H9 (cell line): ENCODE measurements at regions not wholly inside any gene's neighbourhood (a gene's known extent, or its start where the extent isn't known, plus 50 kb on each side); places are given as distances from the start of the nearest gene placed in this dataset.

Experiments used
- DNase-seq: peaks from one replicate; pipeline ENCODE4 v3.0.0-alpha.2; 2017
- H2AFZ ChIP-seq: one replicate; pipeline ENCODE4 v1.6.1; 2013; ENCODE audit warnings: mild to moderate bottlenecking, low read length, control low read depth, moderate library complexity
- H2AK5ac ChIP-seq: 2 replicates; pipeline ENCODE4 v1.6.1; 2013; ENCODE audit warnings: low read length, control low read depth, mixed read lengths; ENCODE audit not compliant: insufficient read length
- H2BK120ac ChIP-seq: one replicate; pipeline ENCODE4 v1.6.1; 2013; ENCODE audit warnings: low read depth, mild to moderate bottlenecking, low read length, control low read depth, inconsistent platforms; ENCODE audit not compliant: poor library complexity, severe bottlenecking
- H2BK12ac ChIP-seq: 2 replicates; pipeline ENCODE4 v1.6.1; 2013; ENCODE audit warnings: low read length, control low read depth, mixed read lengths, low read depth; ENCODE audit not compliant: insufficient read length
- H2BK15ac ChIP-seq: 2 replicates; pipeline ENCODE4 v1.6.1; 2013; ENCODE audit warnings: low read depth, low read length, control low read depth
- H2BK20ac ChIP-seq: one replicate; pipeline ENCODE4 v1.6.1; 2013; ENCODE audit warnings: low read depth, mild to moderate bottlenecking, low read length, control low read depth, inconsistent platforms; ENCODE audit not compliant: poor library complexity, severe bottlenecking
- H2BK5ac ChIP-seq: 2 replicates; pipeline ENCODE4 v1.6.1; 2013; ENCODE audit warnings: low read length, control low read depth, mixed read lengths; ENCODE audit not compliant: insufficient read length
- H3K14ac ChIP-seq: 2 replicates; pipeline ENCODE4 v1.6.1; 2013; ENCODE audit warnings: low read length, control low read depth; ENCODE audit not compliant: insufficient read depth
- H3K18ac ChIP-seq: 2 replicates; pipeline ENCODE4 v1.6.1; 2013; ENCODE audit warnings: low read depth, mild to moderate bottlenecking, mixed read lengths, low read length, control low read depth; ENCODE audit not compliant: insufficient read length
- H3K23ac ChIP-seq: 2 replicates; pipeline ENCODE4 v1.6.1; 2013; ENCODE audit warnings: low read length, control low read depth, mixed read lengths, low read depth; ENCODE audit not compliant: insufficient read length
- H3K23me2 ChIP-seq: 2 replicates; pipeline ENCODE4 v1.6.1; 2013; ENCODE audit warnings: low read depth, mild to moderate bottlenecking, mixed read lengths, low read length, control low read depth; ENCODE audit not compliant: insufficient read length, poor library complexity, severe bottlenecking
- H3K27ac ChIP-seq: 2 replicates; pipeline ENCODE4 v1.5.1; 2013; ENCODE audit warnings: low read length, control low read depth, mixed read lengths, low read depth; ENCODE audit not compliant: insufficient read length
- H3K27me3 ChIP-seq: 2 replicates; pipeline ENCODE4 v1.6.1; 2013; ENCODE audit warnings: low read length, control low read depth, inconsistent platforms; ENCODE audit not compliant: insufficient read depth
- H3K4ac ChIP-seq: 2 replicates; pipeline ENCODE4 v1.6.1; 2013; ENCODE audit warnings: low read depth, mild to moderate bottlenecking, control low read depth, inconsistent platforms, low read length, moderate library complexity
- H3K4me1 ChIP-seq: 2 replicates; pipeline ENCODE4 v1.6.1; 2013; ENCODE audit warnings: low read length, control low read depth, inconsistent platforms; ENCODE audit not compliant: insufficient read depth
- H3K4me2 ChIP-seq: 2 replicates; pipeline ENCODE4 v1.6.1; 2013; ENCODE audit warnings: low read length, control low read depth, mixed read lengths; ENCODE audit not compliant: insufficient read length, insufficient read depth
- H3K56ac ChIP-seq: 2 replicates; pipeline ENCODE4 v1.6.1; 2013; ENCODE audit warnings: low read depth, mild to moderate bottlenecking, mixed read lengths, low read length, control low read depth; ENCODE audit not compliant: insufficient read length
- H3K79me1 ChIP-seq: 2 replicates; pipeline ENCODE4 v1.6.1; 2013; ENCODE audit warnings: low read depth, mild to moderate bottlenecking, moderate library complexity, low read length, control low read depth, inconsistent platforms; ENCODE audit not compliant: insufficient read depth, poor library complexity, severe bottlenecking
- H3K79me2 ChIP-seq: 2 replicates; pipeline ENCODE4 v1.6.1; 2013; ENCODE audit warnings: low read length, control low read depth, inconsistent platforms; ENCODE audit not compliant: insufficient read depth
- H3K9ac ChIP-seq: 2 replicates; pipeline ENCODE4 v1.6.1; 2013; ENCODE audit warnings: low read length, control low read depth, mixed read lengths; ENCODE audit not compliant: insufficient read length; ENCODE audit errors: extremely low read depth
- H3K9me3 ChIP-seq: one replicate; pipeline ENCODE4 v1.6.1; 2013; ENCODE audit warnings: low read depth, low read length, inconsistent platforms; ENCODE audit not compliant: control insufficient read depth
- H3T11ph ChIP-seq: one replicate; pipeline ENCODE4 v1.6.1; 2013; ENCODE audit warnings: mild to moderate bottlenecking, low read length, control low read depth, inconsistent platforms
- H4K20me1 ChIP-seq: one replicate; pipeline ENCODE4 v1.6.1; 2013; ENCODE audit not compliant: control insufficient read depth, insufficient read length, insufficient read depth
- H4K5ac ChIP-seq: 2 replicates; pipeline ENCODE4 v1.6.1; 2013; ENCODE audit warnings: low read depth, mild to moderate bottlenecking, mixed read lengths, low read length, control low read depth; ENCODE audit not compliant: insufficient read length
- H4K8ac ChIP-seq: replicated peaks from 2 replicates; pipeline ENCODE4 v1.6.1; 2013; ENCODE audit warnings: low read length, control low read depth, mixed read lengths, low read depth; ENCODE audit not compliant: insufficient read length
- H4K91ac ChIP-seq: 2 replicates; pipeline ENCODE4 v1.6.1; 2013; ENCODE audit warnings: low read depth, mild to moderate bottlenecking, moderate library complexity, mixed read lengths, low read length, control low read depth; ENCODE audit not compliant: insufficient read length
- H3K27ac Mint-ChIP-seq, 3 experiments: 2 replicates in 2 of 3; 3 replicates in 1 of 3; pipeline ENCODE4 v1.8.0; 2020 to 2021; ENCODE audit warnings: mixed read lengths in 3 of 3, mild to moderate bottlenecking in 1 of 3, moderate library complexity in 1 of 3
- H3K27me3 Mint-ChIP-seq: 2 replicates; pipeline ENCODE4 v1.8.0; 2021; ENCODE audit warnings: low read depth, mild to moderate bottlenecking, moderate library complexity, mixed read lengths
- H3K36me3 Mint-ChIP-seq, 3 experiments: 2 replicates in 2 of 3; 3 replicates in 1 of 3; pipeline ENCODE4 v1.8.0; 2020 to 2021; ENCODE audit warnings: low read depth in 3 of 3, mixed read lengths in 3 of 3; ENCODE audit not compliant: insufficient read depth in 1 of 3
- H3K4me1 Mint-ChIP-seq, 2 experiments: 2 replicates each; pipeline ENCODE4 v1.8.0; 2020; ENCODE audit warnings: mixed read lengths in 2 of 2
- H3K4me3 Mint-ChIP-seq, 2 experiments: 2 replicates in 1 of 2; 3 replicates in 1 of 2; pipeline ENCODE4 v1.8.0; 2020 to 2021; ENCODE audit warnings: mild to moderate bottlenecking in 2 of 2, mixed read lengths in 2 of 2, moderate library complexity in 1 of 2
- H3K9me3 Mint-ChIP-seq, 2 experiments: 2 replicates in 1 of 2; 3 replicates in 1 of 2; pipeline ENCODE4 v1.8.0; 2020; ENCODE audit warnings: mild to moderate bottlenecking in 2 of 2, mixed read lengths in 2 of 2, moderate library complexity in 1 of 2
- WGBS: extraction: QIAGEN DNeasy Blood & Tissue Kit; methylation state at CpG from one replicate; pipeline ENCODE4 v1.1.7; 2013; ENCODE audit warnings: missing lambda C conversion rate, low lambda C conversion rate, mixed read lengths; ENCODE audit not compliant: insufficient read length; ENCODE audit errors: extremely low coverage; 5-methylcytosine and 5-hydroxymethylcytosine counted together
- TF ChIP-seq, protein P1 (sequence below): fragments of 200-600 bp; sonication (generic); conservative IDR thresholded peaks from 3 replicates; pipeline ENCODE4 v1.8.0; 2021; ENCODE audit warnings: antibody characterized with exemption, mild to moderate bottlenecking

DNA sequence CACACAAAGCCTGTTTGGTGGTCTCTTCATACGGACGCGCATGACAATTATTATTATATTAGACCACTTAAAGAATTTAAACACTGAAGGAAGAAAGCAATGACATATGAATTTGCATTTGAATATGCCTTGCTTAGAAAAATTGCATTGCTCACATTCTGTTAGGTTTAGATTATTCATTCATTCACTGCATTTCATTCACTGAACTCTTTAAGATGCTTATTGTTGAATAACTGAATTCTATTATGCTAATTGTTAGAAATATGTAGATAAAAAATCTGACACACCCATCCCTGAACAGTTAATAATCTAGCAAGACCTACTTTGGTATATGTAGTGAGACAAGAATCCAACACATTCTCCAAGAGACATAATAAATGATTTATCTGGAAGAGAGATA is 94.4 kb upstream of the PEX5L start:
- no peak overlapping the region for H2BK120ac ChIP-seq
- H2BK5ac ChIP-seq = no peak overlapping the region
- no peak overlapping the region for H4K91ac ChIP-seq
- no peaks in the 10 kb centered on the region for H3K23me2 ChIP-seq
- TF ChIP-seq, protein P1, sequence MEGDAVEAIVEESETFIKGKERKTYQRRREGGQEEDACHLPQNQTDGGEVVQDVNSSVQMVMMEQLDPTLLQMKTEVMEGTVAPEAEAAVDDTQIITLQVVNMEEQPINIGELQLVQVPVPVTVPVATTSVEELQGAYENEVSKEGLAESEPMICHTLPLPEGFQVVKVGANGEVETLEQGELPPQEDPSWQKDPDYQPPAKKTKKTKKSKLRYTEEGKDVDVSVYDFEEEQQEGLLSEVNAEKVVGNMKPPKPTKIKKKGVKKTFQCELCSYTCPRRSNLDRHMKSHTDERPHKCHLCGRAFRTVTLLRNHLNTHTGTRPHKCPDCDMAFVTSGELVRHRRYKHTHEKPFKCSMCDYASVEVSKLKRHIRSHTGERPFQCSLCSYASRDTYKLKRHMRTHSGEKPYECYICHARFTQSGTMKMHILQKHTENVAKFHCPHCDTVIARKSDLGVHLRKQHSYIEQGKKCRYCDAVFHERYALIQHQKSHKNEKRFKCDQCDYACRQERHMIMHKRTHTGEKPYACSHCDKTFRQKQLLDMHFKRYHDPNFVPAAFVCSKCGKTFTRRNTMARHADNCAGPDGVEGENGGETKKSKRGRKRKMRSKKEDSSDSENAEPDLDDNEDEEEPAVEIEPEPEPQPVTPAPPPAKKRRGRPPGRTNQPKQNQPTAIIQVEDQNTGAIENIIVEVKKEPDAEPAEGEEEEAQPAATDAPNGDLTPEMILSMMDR = no peak
- no peak for DNase-seq
- H4K5ac ChIP-seq = no peak overlapping the region
- H3K9me3 ChIP-seq = no peaks in the 10 kb centered on the region
- H3K79me2 ChIP-seq = no peaks in the 10 kb centered on the region
- no peak overlapping the region for H3K56ac ChIP-seq
- H4K8ac ChIP-seq = no peak overlapping the region
- no peak overlapping the region for H3K4me2 ChIP-seq
- H3K14ac ChIP-seq = no peak overlapping the region
- H3K4me1 Mint-ChIP-seq = peaks cover 18 to 29% of the 10 kb centered on the region in 2 experiments
- no peaks in the 10 kb centered on the region for H3K79me1 ChIP-seq
- H3K23ac ChIP-seq = no peak overlapping the region
- no peak overlapping the region for H3K27ac Mint-ChIP-seq
- H3K18ac ChIP-seq = no peak overlapping the region
- H2BK12ac ChIP-seq = no peak overlapping the region
- H3K4me1 ChIP-seq = peaks cover 5% of the 10 kb centered on the region; the same call in 1 of the 2 replicates
- H3K27me3 ChIP-seq = no peaks in the 10 kb centered on the region
- H3K4me3 Mint-ChIP-seq = no peak overlapping the region
- H3K36me3 Mint-ChIP-seq = peaks cover 3 to 17% (median 12%) of the 10 kb centered on the region in 3 experiments
- no peak overlapping the region for H2BK20ac ChIP-seq
- no peak overlapping the region for H3K27ac ChIP-seq
- WGBS = no CpG with 5 or more reads among the region's 3 CpGs
- no peak overlapping the region for H3T11ph ChIP-seq
- no peak overlapping the region for H3K4ac ChIP-seq
- H2AFZ ChIP-seq = no peak overlapping the region
- no peaks in the 10 kb centered on the region for H4K20me1 ChIP-seq
- no peaks in the 10 kb centered on the region; the same call in 1 of the 2 replicates for H3K27me3 Mint-ChIP-seq
- no peak overlapping the region for H3K9ac ChIP-seq
- no peak overlapping the region for H2BK15ac ChIP-seq
- H2AK5ac ChIP-seq = no peak overlapping the region
- H3K9me3 Mint-ChIP-seq = peaks cover 14 to 17% of the 10 kb centered on the region in 2 experiments; a peak in 4 of 5 replicates
